HG03460 (cell line): ENCODE measurements at regions not wholly inside any gene's neighbourhood (a gene's known extent, or its start where the extent isn't known, plus 50 kb on each side); places are given as distances from the start of the nearest gene placed in this dataset.
"Not testable (repeated sequence)": the region's sequence is repeated elsewhere in the genome, so short reads cannot be mapped to it uniquely, and the experiment has no call there.

Experiments
- ATAC-seq: cut with Tn5 transposase; IDR thresholded peaks from one replicate; pipeline ENCODE4 v1.9.1; 2021; ENCODE audit not compliant: unreplicated experiment

DNA sequence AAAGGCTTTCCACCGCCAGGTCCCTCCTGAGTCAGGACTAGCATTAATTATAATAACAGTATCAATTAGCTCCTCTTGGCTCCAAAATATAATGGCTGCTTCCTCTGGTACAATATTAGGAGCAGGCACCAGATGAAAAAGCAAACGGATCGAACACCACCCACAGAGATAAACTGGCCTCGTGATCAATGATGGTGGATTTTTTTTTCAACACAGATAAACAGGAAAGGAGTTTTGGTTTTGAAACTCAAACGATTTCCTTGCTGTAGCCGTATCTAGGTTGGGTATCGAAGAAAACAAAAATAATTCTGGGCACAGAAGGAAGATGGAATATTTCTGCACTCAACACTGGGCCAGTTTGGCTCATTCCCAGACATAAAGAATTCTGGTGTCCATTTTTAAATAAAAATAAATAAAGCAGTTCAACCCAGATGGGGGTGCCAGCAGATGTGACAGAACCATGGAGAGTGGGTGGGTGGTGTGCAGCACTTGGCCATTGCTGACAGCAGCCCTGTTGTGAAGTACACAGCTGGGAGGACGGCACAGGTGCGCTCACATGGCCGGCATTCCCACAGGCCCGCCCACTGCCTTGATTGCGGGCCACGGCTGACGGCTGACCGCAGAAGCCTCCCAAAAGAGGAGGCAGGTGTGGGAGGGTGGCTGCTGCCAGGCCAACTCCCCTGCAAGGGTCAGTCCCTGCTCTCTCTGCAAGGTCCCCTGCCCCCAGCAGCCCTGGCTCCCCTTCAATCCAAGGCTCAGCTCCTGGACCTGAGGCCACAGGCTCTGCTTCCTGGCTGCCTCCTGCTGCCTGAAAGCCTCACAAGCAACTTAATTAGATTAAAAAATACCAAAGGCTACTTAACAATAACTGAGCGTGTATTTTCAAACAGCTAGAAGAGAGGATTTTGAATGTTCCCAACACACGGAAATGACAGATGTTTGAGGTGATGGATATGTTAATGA lies 351.9 kb upstream of the ID2 start:
- no peak for ATAC-seq

DNA sequence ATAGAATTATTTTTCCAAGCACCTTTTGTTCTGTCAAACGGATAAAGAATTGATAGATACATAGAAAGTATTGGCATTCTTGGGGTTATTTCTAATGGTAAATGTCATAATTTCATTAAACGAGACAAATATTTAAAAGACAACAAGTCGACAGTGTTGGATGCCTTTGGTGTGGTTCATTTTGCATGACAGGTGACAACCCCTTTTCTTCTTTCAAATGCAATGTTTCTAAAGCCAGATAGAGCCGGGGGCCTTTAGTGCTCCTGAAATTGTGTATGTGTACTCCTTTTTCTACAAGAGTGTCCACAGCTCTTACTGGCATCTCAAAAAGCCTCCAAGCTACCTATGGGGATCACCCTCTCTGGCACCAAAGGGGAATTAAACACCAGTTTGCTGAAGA lies 350.8 kb upstream of the ID2 start:
- ATAC-seq, result no peak

DNA sequence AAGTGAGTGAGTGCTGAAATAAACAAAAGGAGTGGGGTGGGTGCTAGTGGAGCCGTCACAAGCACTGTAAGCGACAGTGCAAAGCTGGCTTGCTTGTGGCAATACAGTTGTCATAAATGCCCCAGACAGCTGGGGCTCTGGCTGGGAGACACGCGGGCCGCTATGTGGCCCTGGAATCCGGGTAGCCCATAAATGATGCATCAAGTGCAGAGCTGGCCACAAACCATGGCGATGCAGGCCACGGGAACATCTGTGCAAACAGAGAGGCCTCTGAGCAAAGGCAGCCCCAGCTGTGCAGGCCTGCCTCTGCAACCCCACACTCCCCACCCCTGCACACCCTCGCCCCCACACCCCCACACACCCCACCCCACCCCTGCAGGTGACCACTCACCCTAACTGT lies 349.2 kb upstream of the ID2 start:
- ATAC-seq, result no peak

DNA sequence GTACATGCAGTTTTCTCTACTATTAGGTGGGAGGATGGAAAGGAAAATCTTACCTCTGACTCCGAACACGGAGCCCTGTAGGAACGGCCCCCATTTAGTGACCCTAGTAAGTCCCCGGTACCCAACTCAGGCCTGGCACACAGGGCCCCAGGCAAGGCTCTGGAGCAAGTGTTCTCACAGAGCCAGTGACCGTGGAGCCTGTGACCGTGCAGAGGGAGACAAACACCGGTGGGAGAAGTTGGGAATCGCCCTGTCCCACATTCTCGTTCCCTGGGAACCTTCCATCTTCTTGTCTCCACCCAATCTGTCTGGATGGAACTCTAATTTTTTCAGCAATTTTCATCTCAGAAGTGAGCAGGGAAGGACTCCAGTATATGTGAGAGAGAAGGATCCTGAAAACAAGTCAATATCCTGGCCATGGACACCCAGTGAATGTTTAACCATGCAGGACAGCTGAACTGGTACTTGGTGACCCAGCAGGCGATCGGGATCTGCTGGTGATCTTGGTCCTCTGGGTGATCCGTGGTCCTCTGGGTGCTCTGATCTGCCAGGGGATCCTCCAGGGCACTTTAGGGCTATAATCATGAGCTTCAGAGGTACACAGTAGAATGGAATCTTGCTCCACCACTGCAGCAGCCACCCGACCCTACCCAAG lies 348.6 kb upstream of the ID2 start:
- ATAC-seq, result no peak

DNA sequence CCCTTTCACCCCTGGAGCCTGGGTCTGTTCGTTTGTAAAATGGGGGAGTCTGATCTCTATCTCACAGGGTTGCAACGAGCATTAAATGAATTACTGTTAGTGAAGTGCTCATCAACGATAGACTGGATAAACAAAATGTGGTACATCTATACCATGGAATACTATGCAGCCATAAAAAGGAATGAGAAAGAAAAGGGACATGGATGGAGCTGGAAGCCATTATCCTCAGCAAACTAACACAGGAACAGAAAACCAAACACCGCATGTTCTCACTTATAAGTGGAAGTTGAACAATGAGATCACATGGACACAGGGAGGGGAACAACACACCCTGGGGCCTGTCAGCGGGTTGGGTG lies 348.0 kb upstream of the ID2 start:
- not testable (repeated sequence) for ATAC-seq

DNA sequence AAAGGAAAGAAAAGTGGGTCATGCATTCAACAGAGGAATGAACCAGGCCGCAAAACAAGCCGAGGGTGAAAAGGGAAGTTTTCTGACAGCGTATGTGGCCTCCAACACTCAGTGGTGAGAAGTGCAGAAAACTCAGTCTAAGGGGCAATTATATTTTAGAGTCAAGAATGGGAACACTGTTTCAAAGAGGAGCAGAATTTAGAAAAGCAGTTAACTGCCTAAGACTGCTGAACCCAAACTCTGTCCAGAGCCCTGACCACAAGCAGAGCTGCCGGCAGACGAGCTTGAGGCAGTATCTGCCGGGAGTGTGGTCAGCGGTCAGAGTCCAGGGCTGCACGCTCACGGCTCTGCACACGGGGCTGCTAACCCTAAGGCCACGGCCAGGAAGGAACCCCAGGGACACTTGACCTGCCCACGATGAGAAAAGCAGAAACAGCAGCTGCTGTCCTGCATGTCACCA lies 347.0 kb upstream of the ID2 start:
- no peak for ATAC-seq

DNA sequence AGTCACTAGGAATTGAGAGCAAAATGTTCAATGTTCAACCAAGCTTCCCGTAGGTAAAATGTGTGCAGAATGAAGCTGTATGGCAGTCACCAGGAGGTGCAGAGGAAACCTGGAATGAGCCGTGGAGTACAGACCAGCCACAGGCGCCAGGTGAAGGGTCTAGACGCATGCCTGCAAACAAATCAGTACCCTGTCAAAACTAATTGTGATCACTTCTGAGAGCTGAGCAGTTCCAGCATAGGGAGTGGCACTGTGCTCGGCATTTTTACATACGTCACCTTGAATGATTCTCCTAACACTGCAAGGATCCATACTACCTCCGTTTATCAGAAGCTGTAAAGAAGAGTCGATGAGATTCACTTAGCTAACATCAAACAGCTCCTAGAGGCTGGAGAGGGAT lies 346.1 kb upstream of the ID2 start:
- ATAC-seq, result no peak

DNA sequence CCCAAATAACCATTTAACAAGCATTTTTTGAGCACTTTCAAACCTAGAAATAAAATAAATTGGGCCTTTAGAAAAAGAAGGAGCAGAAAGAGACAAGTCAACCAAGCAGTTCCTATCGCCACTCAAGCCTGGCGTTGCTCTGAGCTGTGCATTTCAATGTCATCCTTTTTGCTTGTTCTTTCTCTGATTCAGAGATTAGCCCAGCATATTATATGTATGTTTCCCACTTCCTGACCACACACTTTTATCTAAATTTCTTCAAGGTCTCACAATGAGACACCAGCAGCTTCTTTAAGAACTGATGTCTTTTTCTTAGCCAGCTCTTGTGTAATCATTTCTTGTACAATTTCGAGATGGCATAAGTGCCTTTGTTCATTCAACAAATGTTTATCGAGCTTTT lies 344.5 kb upstream of the ID2 start:
- no peak for ATAC-seq

DNA sequence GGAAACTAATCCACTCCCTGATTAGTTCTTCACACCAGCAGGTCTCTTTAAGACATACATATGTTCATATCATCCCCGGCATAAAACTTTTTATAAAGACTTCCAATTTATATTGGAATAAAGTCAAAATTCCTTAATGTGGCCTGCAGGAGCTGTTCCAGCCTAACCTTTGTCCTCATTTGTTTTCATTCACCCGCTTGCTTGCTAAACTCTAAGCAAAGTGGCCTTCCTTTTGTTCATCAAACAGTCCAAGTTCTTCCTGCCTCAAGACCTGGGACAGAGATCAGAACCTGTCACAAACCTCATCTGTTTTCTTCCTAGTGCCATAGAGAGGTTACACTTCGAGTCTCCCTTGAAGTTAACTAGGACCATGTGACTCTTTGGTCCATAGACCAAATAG lies 339.4 kb upstream of the ID2 start:
- no peak for ATAC-seq

DNA sequence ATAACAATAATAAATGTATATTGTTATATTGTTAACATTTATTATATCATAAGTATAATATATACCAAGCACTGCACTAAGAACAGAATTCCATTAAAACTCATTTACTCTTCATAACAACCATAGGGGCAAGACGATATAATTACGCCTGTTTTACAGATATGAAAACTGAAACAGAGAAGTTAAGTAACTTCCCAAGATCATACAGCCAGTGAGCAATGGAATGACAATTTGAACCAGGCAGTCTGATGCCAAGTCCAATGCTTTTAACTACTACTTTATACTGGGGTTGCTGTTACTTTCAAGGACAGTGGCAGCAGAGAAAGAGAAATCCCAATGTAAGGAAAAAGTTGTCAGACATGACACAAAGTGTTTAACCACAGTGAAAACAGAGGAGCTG lies 338.8 kb upstream of the ID2 start:
- no peak for ATAC-seq

DNA sequence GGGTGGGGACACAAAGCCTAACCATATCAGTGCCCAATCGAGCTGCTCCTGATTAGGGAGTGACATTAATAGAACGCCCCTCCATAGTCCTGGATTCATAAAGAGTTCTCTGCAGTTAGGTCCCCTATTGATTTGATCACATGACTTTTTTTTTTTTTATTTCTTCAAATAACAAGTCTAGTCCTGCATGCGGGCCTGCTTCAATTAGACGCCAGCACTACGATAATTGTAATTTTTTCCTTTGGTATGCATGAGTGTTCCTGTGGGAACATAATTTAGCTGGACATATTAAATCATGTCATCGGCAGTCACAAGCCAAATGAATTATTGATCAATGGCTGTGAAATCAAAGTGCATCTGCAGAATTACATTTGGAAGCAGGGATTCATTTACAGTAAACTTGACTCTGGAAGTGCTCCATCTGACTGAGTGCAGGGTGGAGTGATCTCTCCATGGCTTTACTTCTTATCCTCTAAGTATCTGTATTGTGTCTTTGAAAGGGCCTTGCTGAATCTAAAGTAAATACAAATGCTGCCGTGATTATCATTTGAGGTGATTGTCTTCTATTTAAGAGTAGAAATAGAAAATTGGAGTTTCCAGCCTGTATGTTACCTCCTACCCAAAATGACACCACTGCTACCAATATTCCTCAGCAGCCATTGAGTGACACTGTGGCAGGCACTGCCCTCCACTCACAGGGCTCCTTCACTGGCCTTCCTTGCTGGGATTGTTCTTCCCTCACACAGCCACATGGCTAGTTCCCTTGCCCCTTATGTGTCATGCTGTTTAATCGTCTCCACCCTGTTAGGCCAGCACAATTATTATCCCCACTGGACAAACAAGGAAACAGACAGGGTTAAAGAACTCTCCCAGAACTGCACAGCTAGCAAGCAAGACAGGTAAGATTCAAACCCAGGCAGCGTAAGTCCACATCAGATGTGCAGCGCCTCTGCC lies 337.4 kb upstream of the ID2 start:
- ATAC-seq, result no peak

DNA sequence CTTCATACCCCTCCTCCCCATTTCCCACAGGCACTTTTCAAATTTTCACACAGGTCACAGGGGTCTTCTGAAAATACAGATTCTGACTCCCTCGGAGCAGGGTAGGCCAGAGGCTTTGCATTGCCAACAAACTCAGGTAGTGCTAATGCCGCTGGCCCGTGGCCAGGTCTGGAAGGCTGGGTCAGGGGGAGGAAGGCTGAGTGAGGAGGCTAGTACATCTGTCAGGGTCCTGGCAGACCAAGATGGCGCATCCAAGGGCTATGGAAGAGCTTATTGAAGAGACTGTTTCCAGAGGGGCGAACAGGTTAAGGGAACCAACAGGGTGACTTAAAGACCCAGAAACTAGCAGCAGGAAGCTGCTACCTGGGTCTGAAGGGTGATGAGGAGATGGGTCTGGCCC lies 336.7 kb upstream of the ID2 start:
- no peak for ATAC-seq

DNA sequence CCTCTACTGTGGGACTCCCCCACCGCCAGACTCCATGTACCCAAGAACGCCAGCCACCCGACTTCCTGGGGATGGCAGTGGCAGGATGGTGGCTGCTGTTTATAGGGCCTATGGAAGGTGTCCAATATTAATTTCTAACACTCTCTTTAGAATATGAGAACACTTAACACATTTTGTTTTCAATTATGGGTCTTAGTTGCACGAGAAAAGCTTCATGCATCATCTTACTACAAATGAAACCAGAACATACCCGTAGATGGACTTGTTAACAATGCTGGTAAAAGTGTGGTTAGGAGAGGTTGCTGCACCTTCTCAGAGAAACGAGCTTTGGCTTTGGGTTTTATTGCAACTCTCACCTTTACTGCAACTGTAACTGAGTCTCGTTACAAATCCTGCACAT lies 335.6 kb upstream of the ID2 start:
- ATAC-seq, result no peak

DNA sequence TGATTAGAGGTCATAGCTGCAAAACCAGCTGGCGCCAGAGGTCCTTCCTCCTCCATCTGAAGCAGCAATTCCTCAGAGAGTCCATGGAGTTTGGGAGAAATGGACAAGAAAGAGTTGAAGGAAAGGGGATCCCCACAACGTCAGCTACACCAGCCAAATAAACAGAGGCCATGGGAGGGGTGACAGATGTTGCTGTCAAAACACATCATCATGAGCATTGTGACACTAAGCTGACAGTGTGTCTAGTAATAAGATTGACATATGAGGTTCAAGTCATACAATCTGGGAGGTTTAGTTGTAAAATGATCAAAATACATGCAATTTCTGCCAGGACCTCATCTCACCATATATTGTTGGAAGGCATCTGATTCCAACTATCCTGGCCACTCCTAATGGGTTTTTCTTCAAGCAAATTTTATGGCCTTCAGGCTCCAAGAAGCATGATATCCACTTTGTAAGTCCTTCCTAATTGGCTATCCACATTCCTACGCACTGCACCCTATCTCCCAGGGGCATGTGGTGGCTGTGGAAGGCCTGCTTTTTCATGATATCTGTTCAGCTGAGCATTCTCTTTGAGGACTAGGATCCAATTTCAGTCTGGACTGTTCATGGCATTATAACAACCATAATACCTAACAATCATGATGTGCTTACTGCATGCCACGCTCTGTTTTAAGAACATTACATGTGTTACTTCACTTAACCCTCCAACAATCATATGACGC lies 335.0 kb upstream of the ID2 start:
- no peak for ATAC-seq

DNA sequence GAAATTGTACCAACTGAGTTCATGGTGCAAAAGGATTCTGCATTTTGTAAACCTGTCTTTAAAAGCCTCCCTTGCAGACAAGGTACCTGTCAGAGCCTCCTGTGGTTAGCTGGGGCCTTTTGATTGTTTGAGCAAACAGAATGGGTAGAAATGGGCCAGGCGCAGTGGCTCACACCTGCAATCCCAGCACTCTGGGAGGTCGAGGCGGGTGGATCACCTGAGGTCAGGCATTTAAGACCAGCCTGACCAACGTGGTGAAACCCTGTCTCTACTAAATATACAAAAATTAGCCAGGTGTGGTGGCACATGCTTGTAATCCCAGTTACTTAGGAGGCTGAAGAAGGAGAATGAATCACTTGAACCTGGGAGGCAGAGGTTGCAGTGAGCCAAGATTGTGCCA lies 332.9 kb upstream of the ID2 start:
- ATAC-seq, result not testable (repeated sequence)

DNA sequence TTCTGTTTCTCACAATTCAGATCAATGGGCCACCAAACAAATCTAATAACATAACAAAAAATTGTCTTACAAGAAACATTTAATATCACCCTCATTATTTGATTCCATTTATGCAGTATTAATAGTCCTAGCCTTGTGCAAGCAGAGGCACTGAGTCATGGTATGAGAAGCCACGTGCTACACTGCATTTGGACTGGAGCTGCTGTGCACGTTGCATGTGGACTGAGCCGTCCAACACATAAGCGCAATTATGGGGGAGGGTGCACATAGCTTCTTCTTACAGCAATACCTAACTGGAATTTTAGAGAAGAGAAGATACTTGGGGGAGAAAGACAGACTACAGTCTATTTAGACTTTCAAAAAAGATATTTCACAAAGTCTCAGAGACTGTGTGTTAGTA lies 329.6 kb upstream of the ID2 start:
- no peak for ATAC-seq

DNA sequence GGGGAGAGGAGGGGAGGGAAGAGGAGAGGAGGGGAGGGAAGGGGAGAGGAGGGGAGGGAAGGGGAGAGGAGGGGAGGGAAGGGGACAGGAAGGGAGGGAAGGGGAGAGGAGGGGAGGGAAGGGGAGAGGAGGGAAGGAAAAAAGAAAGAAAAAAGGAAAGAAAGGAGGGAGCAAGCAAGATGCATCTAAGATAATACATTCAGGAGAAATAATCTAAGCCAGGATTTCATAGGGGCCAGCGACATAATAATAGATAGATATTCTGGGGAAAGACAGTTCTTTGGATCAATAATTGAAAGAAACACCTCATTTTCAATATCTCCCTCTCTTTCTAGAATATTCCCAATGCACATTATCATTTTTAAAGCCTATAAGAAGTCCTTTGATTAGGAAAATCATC lies 328.9 kb upstream of the ID2 start:
- ATAC-seq, result no peak

DNA sequence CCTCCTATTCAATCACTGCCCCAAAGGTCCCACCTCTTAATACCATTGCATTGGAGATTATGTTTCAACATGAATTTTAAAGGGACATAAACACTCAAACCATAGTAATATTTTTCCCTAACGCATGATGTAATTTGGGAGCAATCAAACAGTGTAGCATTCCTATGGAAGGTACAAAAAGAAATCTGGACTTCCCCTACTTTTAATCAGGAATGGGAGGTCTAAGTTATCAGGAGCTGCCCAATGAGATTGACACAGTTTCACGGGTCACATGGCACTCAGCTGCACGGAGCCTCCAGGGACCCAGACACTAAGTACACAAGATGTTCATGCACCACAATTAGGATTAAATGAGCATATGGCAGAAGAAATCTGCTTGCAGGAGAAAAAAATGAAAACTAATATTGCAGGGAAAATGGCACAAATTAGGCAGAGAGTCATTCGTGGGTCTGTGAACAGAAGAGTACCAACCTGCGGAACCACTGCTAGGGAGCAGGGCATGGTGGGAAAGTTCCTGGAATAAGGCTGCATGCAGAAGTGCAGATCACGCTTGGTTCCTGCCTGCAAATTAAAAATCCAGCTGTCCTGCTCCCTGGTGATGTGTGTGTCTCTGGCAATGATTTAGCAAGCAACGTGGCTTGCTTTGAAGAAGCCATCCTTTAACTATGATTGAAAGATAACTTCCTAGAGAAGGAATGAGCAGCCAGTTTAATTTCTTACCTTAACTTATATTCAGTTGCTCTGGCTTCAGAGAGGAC lies 326.6 kb upstream of the ID2 start:
- ATAC-seq, result no peak

DNA sequence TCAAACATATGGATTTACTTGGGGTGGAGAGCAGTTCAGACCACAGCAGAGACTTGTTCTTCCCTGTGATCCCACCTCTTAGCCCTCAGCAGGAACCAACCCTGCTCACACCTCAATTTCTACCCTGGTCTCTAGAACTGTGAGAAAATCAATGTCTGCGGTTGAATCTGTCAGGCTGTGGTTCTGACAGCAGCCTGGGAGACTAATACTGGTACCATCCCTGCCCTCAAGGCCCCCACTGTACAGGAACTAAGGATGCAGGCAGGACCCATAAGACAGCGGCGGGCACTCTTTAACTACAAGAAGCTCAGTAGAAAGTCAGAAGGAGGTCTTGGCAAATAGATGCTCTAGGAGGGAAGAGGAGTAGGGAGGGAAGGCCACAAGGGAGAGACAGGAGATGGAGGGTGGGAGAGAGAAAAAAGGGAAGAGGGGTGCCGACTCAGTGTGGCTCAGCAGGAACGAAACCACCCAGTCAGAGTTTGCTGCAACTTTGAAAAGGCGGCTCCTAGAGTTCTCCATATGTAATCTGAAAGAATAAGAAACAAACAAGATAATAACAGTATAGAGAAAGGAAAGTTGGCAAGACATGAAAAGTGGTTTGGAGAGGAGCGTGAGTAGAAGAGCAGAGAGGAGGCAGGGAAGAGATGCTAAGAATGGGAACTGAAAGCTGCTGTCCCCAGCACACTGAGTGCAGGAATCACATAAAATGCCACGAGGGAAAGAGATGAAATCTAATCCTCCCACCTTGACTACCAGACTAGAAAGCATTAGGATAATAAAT lies 323.9 kb upstream of the ID2 start:
- ATAC-seq, result no peak
